Erythroblast (primary cell): ENCODE measurements at regions not wholly inside any gene's neighbourhood (a gene's known extent, or its start where the extent isn't known, plus 50 kb on each side); places are given as distances from the start of the nearest gene placed in this dataset.

ENCODE experiments used
- GATA1 ChIP-seq: IDR thresholded peaks from 2 replicates; pipeline ENCODE4 v1.6.1; 2011; ENCODE audit warnings: low read depth, mild to moderate bottlenecking, control low read depth, low read length, moderate library complexity
- POLR2A ChIP-seq: IDR thresholded peaks from 2 replicates; pipeline ENCODE4 v1.6.1; 2011; ENCODE audit warnings: mild to moderate bottlenecking, low read length

GRCh38 chr9:116005205-116005604 is 148.4 kb upstream of the PAPPA start:
- TF ChIP-seq POLR2A (no peak), GATA1 (no peak)
